ENCODE measurements at regions not wholly inside any gene's neighbourhood (a gene's known extent, or its start where the extent isn't known, plus 50 kb on each side); places are given as distances from the start of the nearest gene placed in this dataset.
"Not testable (repeated sequence)": the region's sequence is repeated elsewhere in the genome, so short reads cannot be mapped to it uniquely, and the experiment has no call there.

DNA sequence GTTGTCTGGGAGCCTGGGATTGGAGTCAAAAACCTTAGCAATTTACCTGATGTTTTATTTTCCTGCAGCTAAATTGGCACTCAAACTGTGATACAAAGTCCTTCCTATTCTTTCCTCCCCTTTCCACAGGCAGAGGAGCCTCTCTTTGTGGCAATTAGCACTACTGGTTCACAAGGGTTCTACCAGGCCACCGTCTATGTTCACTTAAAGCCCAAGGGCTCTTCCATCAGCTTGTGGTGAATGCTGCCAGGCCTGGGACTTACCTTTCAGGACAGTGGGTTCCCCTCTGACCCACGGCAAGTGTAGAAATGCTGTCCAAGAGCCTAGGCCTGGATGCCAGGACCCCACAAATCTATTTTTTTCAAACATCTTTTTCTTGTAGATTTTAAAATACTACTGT, 251.9 kb upstream of the B3GALT2 start:
- Histone ChIP-seq H3K4me1 (ENCODE audit: insufficient read depth, low read length, poor library complexity, severe bottlenecking) (no peaks in the 10 kb centered on the region), H2AFZ (ENCODE audit: low read length) (no peak overlapping the region), H3K36me3 (ENCODE audit: insufficient read depth, low read length) (no peaks in the 10 kb centered on the region; the same call in 1 of the 2 replicates), H3K4me2 (ENCODE audit: low read length) (no peak overlapping the region), H3K9me2 (ENCODE audit: insufficient read depth, low read length) (no peaks in the 10 kb centered on the region), H3K4me3 (ENCODE audit: low read depth, low read length, poor library complexity, severe bottlenecking) (no peak overlapping the region), H3K27ac (ENCODE audit: low read depth, low read length, poor library complexity, severe bottlenecking) (no peak overlapping the region), H3K79me2 (ENCODE audit: insufficient read depth, low read depth, low read length) (no peaks in the 10 kb centered on the region), H3K9me3 (ENCODE audit: low read length) (peaks cover 19% of the 10 kb centered on the region), H4K20me1 (ENCODE audit: insufficient read depth, low read length) (no peaks in the 10 kb centered on the region)
- DNase-seq (ENCODE audit: low spot score), result no peak
- BruUV-seq (replicated peaks), result no TSS peak
- TF ChIP-seq, protein P1, sequence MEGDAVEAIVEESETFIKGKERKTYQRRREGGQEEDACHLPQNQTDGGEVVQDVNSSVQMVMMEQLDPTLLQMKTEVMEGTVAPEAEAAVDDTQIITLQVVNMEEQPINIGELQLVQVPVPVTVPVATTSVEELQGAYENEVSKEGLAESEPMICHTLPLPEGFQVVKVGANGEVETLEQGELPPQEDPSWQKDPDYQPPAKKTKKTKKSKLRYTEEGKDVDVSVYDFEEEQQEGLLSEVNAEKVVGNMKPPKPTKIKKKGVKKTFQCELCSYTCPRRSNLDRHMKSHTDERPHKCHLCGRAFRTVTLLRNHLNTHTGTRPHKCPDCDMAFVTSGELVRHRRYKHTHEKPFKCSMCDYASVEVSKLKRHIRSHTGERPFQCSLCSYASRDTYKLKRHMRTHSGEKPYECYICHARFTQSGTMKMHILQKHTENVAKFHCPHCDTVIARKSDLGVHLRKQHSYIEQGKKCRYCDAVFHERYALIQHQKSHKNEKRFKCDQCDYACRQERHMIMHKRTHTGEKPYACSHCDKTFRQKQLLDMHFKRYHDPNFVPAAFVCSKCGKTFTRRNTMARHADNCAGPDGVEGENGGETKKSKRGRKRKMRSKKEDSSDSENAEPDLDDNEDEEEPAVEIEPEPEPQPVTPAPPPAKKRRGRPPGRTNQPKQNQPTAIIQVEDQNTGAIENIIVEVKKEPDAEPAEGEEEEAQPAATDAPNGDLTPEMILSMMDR (conservative IDR thresholded peaks at IDR 0.05; ENCODE audit: low read length), result no peak
- no peak for TF ChIP-seq EZH2phosphoT487 (IDR thresholded peaks at IDR 0.05; ENCODE audit: borderline replicate concordance, low read depth, low read length)
- POLR2A ChIA-PET, result interaction anchor here (1.1 kb wide), 1 partner anchor 12 kb away, joined by 4 read pairs; no protein-coding TSS in a partner anchor
- intact Hi-C loops (cut with micrococcal nuclease; ENCODE audit: unreplicated experiment), result no loop called here
- CTCF ChIA-PET (ENCODE audit: unreplicated experiment), result no interaction called here

DNA sequence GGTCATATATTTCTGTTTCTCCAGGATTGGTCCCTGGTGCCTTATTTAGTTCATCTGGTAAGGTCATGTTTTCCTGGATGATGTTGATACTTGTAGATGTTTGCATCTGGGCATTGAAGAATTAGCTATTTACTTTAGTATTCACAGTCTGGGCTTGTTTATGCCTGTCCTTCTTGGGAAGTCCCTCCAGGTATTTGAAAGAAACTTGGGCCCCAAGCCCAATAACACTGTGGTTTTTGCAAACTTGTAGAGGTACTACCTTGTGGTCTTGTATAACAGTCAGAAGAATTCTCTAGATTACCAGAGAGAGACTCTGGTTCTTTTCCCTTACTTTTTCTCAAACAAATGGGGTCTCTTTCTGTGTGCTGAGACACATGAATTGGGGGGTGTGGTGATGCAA, 251.4 kb upstream of the B3GALT2 start:
- TF ChIP-seq, protein P1 (conservative IDR thresholded peaks at IDR 0.05; ENCODE audit: low read length), result no peak
- no peak for TF ChIP-seq EZH2phosphoT487 (IDR thresholded peaks at IDR 0.05; ENCODE audit: borderline replicate concordance, low read depth, low read length)
- no peak for DNase-seq (ENCODE audit: low spot score)
- Histone ChIP-seq H3K4me3 (ENCODE audit: low read depth, low read length, poor library complexity, severe bottlenecking) (no peak overlapping the region), H3K4me1 (ENCODE audit: insufficient read depth, low read length, poor library complexity, severe bottlenecking) (no peaks in the 10 kb centered on the region), H3K36me3 (ENCODE audit: insufficient read depth, low read length) (no peaks in the 10 kb centered on the region; the same call in 1 of the 2 replicates), H3K4me2 (ENCODE audit: low read length) (no peak overlapping the region), H3K9me3 (ENCODE audit: low read length) (peaks cover 24% of the 10 kb centered on the region), H3K27ac (ENCODE audit: low read depth, low read length, poor library complexity, severe bottlenecking) (no peak overlapping the region), H3K79me2 (ENCODE audit: insufficient read depth, low read depth, low read length) (no peaks in the 10 kb centered on the region), H4K20me1 (ENCODE audit: insufficient read depth, low read length) (no peaks in the 10 kb centered on the region), H3K9me2 (ENCODE audit: insufficient read depth, low read length) (no peaks in the 10 kb centered on the region), H2AFZ (ENCODE audit: low read length) (no peak overlapping the region)
- BruUV-seq (replicated peaks), result no TSS peak
- intact Hi-C loops (cut with micrococcal nuclease; ENCODE audit: unreplicated experiment), result no loop called here
- CTCF ChIA-PET (ENCODE audit: unreplicated experiment), result no interaction called here
- POLR2A ChIA-PET, result no interaction called here

DNA sequence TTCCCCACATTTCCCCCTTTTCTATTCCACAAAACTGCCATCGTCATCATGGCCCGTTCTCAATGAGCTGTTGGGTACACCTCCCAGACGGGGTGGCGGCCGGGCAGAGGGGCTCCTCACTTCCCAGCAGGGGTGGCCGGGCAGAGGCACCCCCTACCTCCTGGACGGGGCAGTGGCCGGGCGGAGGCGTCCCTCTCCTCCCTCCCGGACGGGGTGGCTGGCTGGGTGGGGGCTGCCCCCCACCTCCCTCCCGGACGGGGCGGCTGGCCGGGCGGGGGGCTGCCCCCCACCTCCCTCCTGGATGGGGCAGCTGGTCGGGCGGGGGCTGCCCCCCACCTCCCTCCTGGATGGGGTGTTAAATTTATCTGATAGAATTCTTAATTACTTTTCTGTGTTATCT, 250.9 kb upstream of the B3GALT2 start:
- peaks cover 25% of the 10 kb centered on the region for H3K9me3 ChIP-seq (ENCODE audit: low read length)
- H3K4me1 ChIP-seq (ENCODE audit: insufficient read depth, low read length, poor library complexity, severe bottlenecking); H3K79me2 ChIP-seq (ENCODE audit: insufficient read depth, low read depth, low read length); BruUV-seq (replicated peaks); CTCF ChIA-PET (ENCODE audit: unreplicated experiment); H3K9me2 ChIP-seq (ENCODE audit: insufficient read depth, low read length); H3K4me3 ChIP-seq (ENCODE audit: low read depth, low read length, poor library complexity, severe bottlenecking); DNase-seq (ENCODE audit: low spot score); H3K27ac ChIP-seq (ENCODE audit: low read depth, low read length, poor library complexity, severe bottlenecking); H4K20me1 ChIP-seq (ENCODE audit: insufficient read depth, low read length); H2AFZ ChIP-seq (ENCODE audit: low read length); H3K36me3 ChIP-seq (ENCODE audit: insufficient read depth, low read length); intact Hi-C loops (cut with micrococcal nuclease; ENCODE audit: unreplicated experiment); H3K4me2 ChIP-seq (ENCODE audit: low read length); POLR2A ChIA-PET: not testable (repeated sequence)
